HG03460 (cell line): ENCODE measurements at regions not wholly inside any gene's neighbourhood (a gene's known extent, or its start where the extent isn't known, plus 50 kb on each side); places are given as distances from the start of the nearest gene placed in this dataset.
"Not testable (repeated sequence)": the region's sequence is repeated elsewhere in the genome, so short reads cannot be mapped to it uniquely, and the experiment has no call there.

Source experiments
- ATAC-seq: cut with Tn5 transposase; IDR thresholded peaks from one replicate; pipeline ENCODE4 v1.9.1; 2021; ENCODE audit not compliant: unreplicated experiment

- no peak for ATAC-seq
These were observed 52.5 kb upstream of the WDFY3 start for GRCh38 chr4:85018983-85019382.

- no peak for ATAC-seq
These were observed 52.9 kb upstream of the WDFY3 start for GRCh38 chr4:85019411-85019810.

GRCh38 chr4:85024671-85025070 is 58.2 kb upstream of the WDFY3 start:
- ATAC-seq: no peak

- ATAC-seq: no peak
These were observed 62.4 kb upstream of the WDFY3 start for GRCh38 chr4:85028910-85029309.

GRCh38 chr4:85029453-85029852 is 63.0 kb upstream of the WDFY3 start:
- ATAC-seq: no peak

- ATAC-seq: no peak
These were observed 63.7 kb upstream of the WDFY3 start for GRCh38 chr4:85030156-85030555.

- ATAC-seq: not testable (repeated sequence)
These were observed 67.3 kb upstream of the WDFY3 start for GRCh38 chr4:85033838-85034237.

- no peak for ATAC-seq
These were observed 73.0 kb upstream of the WDFY3 start for GRCh38 chr4:85039526-85039925.

GRCh38 chr4:85043812-85044496 is 77.5 kb upstream of the WDFY3 start:
- ATAC-seq: not testable (repeated sequence)

GRCh38 chr4:85050736-85051135 is 84.2 kb upstream of the WDFY3 start:
- no peak for ATAC-seq

- ATAC-seq: no peak
These were observed 85.0 kb upstream of the WDFY3 start for GRCh38 chr4:85051526-85051925.

- not testable (repeated sequence) for ATAC-seq
These were observed 88.4 kb upstream of the WDFY3 start for GRCh38 chr4:85054925-85055324.

- no peak for ATAC-seq
These were observed 92.1 kb upstream of the WDFY3 start for GRCh38 chr4:85058551-85058950.

- no peak for ATAC-seq
These were observed 95.5 kb upstream of the WDFY3 start for GRCh38 chr4:85061974-85062373.

- ATAC-seq: no peak
These were observed 96.0 kb upstream of the WDFY3 start for GRCh38 chr4:85062466-85062865.

GRCh38 chr4:85067342-85067741 is 100.9 kb upstream of the WDFY3 start:
- ATAC-seq: no peak

GRCh38 chr4:85078016-85078415 is 111.5 kb upstream of the WDFY3 start:
- ATAC-seq: no peak

- ATAC-seq: no peak
These were observed 114.7 kb upstream of the WDFY3 start for GRCh38 chr4:85081196-85081595.

- peak; percentile 90 for ATAC-seq
These were observed 118.0 kb upstream of the WDFY3 start for GRCh38 chr4:85084371-85085094.

- ATAC-seq: no peak
These were observed 120.2 kb upstream of the WDFY3 start for GRCh38 chr4:85086721-85087120.

- ATAC-seq: no peak
These were observed 126.0 kb upstream of the WDFY3 start for GRCh38 chr4:85092536-85092935.

GRCh38 chr4:85092943-85093342 is 126.5 kb upstream of the WDFY3 start:
- no peak for ATAC-seq

GRCh38 chr4:85094735-85095134 is 128.2 kb upstream of the WDFY3 start:
- ATAC-seq: no peak
